ENCODE measurements at regions not wholly inside any gene's neighbourhood (a gene's known extent, or its start where the extent isn't known, plus 50 kb on each side); places are given as distances from the start of the nearest gene placed in this dataset.

- Mint-ChIP-seq H3K4me1 (peaks cover 9% of the 10 kb centered on the region; the same call in 1 of the 2 replicates), H3K27me3 (ENCODE audit: low read depth) (peaks cover 67% of the 10 kb centered on the region), H3K36me3 (peaks cover 6% of the 10 kb centered on the region), H3K9me3 (peaks cover 23% of the 10 kb centered on the region), H3K4me3 (peak overlapping the region; percentile 61), H3K27ac (no peak overlapping the region)
- ATAC-seq (peak; percentile 83), DNase-seq (ENCODE audit: low spot score) (peak; percentile 54)
- ChIA-PET CTCF (interaction anchor here (0.8 to 1.5 kb wide), 5 partner anchors 10 to 107 kb away, joined by 3 to 13 read pairs (median 5); no protein-coding TSS in a partner anchor), POLR2A (interaction anchor here (0.5 kb wide), 1 partner anchor 73 kb away, joined by 4 read pairs; no protein-coding TSS in a partner anchor)
- TF ChIP-seq SOX15 (CRISPR knock-in tag; IDR thresholded peaks at IDR 0.05) (no peak), FOXJ3 (CRISPR knock-in tag; IDR thresholded peaks at IDR 0.05; ENCODE audit: borderline replicate concordance) (no peak), NFYB (CRISPR knock-in tag; conservative IDR thresholded peaks at IDR 0.05; ENCODE audit: low read depth) (no peak), IRF2 (CRISPR knock-in tag; IDR thresholded peaks at IDR 0.05; ENCODE audit: borderline replicate concordance, low read depth) (no peak), ERG (CRISPR knock-in tag; IDR thresholded peaks at IDR 0.05) (no peak), HMGXB4 (CRISPR knock-in tag; IDR thresholded peaks at IDR 0.05) (no peak)
Measured at GRCh38 chr15:29968099-29968894, 114.5 kb upstream of the GOLGA8J start.

GRCh38 chr15:29962407-29962806 is 120.3 kb upstream of the GOLGA8J start:
- peaks cover 19% of the 10 kb centered on the region for H3K27me3 Mint-ChIP-seq (ENCODE audit: low read depth)
- ChIA-PET POLR2A (no interaction called here), CTCF (interaction anchor here (0.6 to 2.0 kb wide), 6 partner anchors 10 to 306 kb away, joined by 3 to 12 read pairs (median 4); no protein-coding TSS in a partner anchor)
- DNase-seq (ENCODE audit: low spot score), result no peak
- H3K4me3 Mint-ChIP-seq, result no peak overlapping the region
- peak overlapping the region; percentile 28 for H3K27ac Mint-ChIP-seq
- H3K9me3 Mint-ChIP-seq, result no peaks in the 10 kb centered on the region
- H3K4me1 Mint-ChIP-seq, result peaks cover 9% of the 10 kb centered on the region
- ATAC-seq, result no peak
- no peaks in the 10 kb centered on the region for H3K36me3 Mint-ChIP-seq
- no peak for TF ChIP-seq CREM (CRISPR knock-in tag; IDR thresholded peaks at IDR 0.05)
- TF ChIP-seq AFF4 (CRISPR knock-in tag; IDR thresholded peaks at IDR 0.05; ENCODE audit: borderline replicate concordance), result no peak
- no peak for TF ChIP-seq TCF7 (CRISPR knock-in tag; IDR thresholded peaks at IDR 0.05; ENCODE audit: low read depth)
- no peak for TF ChIP-seq MLX (CRISPR knock-in tag; IDR thresholded peaks at IDR 0.05)
- no peak for TF ChIP-seq ATF1 (CRISPR knock-in tag; IDR thresholded peaks at IDR 0.05)
- no peak for TF ChIP-seq IRF1 (CRISPR knock-in tag; IDR thresholded peaks at IDR 0.05)
- TF ChIP-seq E2F5 (CRISPR knock-in tag; IDR thresholded peaks at IDR 0.05), result no peak
- TF ChIP-seq ZNF532 (CRISPR knock-in tag; IDR thresholded peaks at IDR 0.05; ENCODE audit: borderline replicate concordance), result no peak
- TF ChIP-seq ZNF396 (CRISPR knock-in tag; IDR thresholded peaks at IDR 0.05; ENCODE audit: borderline replicate concordance), result no peak
- TF ChIP-seq TEAD1 (CRISPR knock-in tag; IDR thresholded peaks at IDR 0.05), result no peak
- TF ChIP-seq IRF2 (CRISPR knock-in tag; IDR thresholded peaks at IDR 0.05; ENCODE audit: borderline replicate concordance, low read depth), result no peak
- no peak for TF ChIP-seq ATF6 (CRISPR knock-in tag; IDR thresholded peaks at IDR 0.05)

All from WTC11 (cell line).